Testis (tissue), 2 donors: ENCODE measurements at regions not wholly inside any gene's neighbourhood (a gene's known extent, or its start where the extent isn't known, plus 50 kb on each side); places are given as distances from the start of the nearest gene placed in this dataset.

Experiments used
- CTCF ChIP-seq, 3 experiments: fragments of 450-650 bp in 2 of 3; fragments of 200-600 bp in 1 of 3; sonication (generic) in 1 of 3; IDR thresholded peaks; one replicate each; pipeline ENCODE4 v1.5.1; 2016 to 2019; ENCODE audit warnings: antibody characterized with exemption in 3 of 3, mild to moderate bottlenecking in 2 of 3, moderate library complexity in 1 of 3
- POLR2A ChIP-seq: fragments of 450-650 bp; IDR thresholded peaks from one replicate; pipeline ENCODE4 v1.6.1; 2017; ENCODE audit warnings: antibody characterized with exemption, mild to moderate bottlenecking, moderate library complexity

DNA sequence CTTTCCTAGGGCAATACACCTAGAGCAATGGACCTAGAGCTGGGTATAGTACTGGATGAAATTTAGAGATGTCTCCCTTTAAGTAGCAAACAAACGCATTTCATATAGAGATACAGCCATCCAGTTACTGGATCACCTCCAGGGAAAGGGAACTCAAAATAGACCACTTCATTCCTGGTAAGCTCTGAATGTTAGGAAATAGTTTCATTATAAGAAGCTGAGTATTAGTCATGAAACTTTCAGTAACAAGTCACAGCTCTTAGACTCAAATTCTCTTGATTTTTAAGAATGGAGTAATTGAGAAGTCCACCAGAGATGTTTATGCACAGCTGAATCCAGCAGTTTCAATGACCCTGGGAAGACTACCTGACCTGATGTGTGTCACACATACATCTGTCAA, 221.9 kb downstream of the FAM76B start:
- TF ChIP-seq CTCF (IDR thresholded peaks at IDR 0.05) (no peak), POLR2A (no peak)
